Choroid plexus epithelial cell (primary cell): ENCODE measurements at regions not wholly inside any gene's neighbourhood (a gene's known extent, or its start where the extent isn't known, plus 50 kb on each side); places are given as distances from the start of the nearest gene placed in this dataset.

Experiments
- DNase-seq: peaks from one replicate; pipeline ENCODE4 v3.0.0-alpha.2; 2010; ENCODE audit warnings: low read depth
- H3K4me3 ChIP-seq: 2 replicates; pipeline ENCODE4 v1.5.1; 2011; ENCODE audit warnings: low read depth, mild to moderate bottlenecking, control low read depth, low read length, moderate library complexity
- TF ChIP-seq, protein P1 (sequence below): conservative IDR thresholded peaks from 2 replicates; pipeline ENCODE4 v1.5.1; 2011; ENCODE audit warnings: low read depth, mild to moderate bottlenecking, control low read depth, inconsistent platforms, low read length, moderate library complexity

DNA sequence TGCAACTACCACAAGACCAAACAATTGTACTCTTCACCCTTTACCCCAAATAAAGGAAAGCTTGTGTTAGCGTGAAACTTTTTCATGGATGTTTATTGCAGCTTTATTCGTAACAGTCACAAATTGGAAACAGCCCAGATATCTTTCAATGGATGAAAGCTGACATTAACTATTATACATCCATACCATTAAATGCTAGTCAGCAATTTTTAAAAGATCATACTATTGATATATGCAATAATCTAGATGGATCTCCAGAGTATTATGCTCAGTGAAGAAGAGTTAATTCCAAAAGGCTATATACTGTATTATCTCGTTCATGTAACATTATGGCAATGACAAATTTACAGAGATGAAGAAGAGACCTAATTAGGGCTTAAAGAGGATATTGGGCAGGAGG is 1491.2 kb upstream of the CDH8 start:
- H3K4me3 ChIP-seq, result no peak overlapping the region
- no peak for DNase-seq
- TF ChIP-seq, protein P1, sequence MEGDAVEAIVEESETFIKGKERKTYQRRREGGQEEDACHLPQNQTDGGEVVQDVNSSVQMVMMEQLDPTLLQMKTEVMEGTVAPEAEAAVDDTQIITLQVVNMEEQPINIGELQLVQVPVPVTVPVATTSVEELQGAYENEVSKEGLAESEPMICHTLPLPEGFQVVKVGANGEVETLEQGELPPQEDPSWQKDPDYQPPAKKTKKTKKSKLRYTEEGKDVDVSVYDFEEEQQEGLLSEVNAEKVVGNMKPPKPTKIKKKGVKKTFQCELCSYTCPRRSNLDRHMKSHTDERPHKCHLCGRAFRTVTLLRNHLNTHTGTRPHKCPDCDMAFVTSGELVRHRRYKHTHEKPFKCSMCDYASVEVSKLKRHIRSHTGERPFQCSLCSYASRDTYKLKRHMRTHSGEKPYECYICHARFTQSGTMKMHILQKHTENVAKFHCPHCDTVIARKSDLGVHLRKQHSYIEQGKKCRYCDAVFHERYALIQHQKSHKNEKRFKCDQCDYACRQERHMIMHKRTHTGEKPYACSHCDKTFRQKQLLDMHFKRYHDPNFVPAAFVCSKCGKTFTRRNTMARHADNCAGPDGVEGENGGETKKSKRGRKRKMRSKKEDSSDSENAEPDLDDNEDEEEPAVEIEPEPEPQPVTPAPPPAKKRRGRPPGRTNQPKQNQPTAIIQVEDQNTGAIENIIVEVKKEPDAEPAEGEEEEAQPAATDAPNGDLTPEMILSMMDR, result no peak

DNA sequence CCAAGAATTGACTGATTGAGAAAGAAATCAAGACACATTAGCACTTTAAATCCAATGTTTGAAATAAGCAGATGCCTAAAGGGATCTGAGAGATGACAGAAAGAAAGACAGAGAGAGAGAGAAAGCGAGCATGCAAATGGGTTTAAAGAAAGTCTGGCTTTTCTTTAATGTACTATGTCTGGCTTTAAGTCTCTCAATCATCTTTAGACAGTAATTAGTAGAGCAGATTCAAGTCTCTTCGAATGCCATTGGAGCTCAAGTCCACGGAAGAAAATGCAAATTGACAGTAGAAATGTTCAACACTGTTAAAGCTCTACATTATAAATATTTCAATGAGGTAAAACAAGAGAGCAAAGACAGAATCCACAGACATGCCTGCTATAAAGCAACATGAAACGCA is 1480.2 kb upstream of the CDH8 start:
- DNase-seq, result no peak
- H3K4me3 ChIP-seq, result no peak overlapping the region
- TF ChIP-seq, protein P1, result no peak

DNA sequence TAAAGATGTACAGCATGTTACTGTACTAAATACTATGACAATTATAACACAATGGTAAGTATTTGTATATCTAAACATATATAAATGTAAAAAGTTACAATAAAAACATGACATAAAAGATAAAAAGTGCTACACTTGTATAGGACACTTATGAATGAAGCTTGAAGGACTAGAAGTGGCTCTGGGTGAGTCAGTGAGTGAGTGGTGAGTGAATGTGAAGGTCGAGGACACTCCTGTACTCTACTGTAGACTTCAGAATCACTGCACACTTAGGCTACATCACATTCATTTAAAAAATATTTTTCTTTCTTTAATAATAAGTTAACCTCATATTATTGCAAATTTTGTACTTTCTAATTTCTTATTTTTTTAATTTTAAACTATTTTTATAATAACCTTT is 1476.7 kb upstream of the CDH8 start:
- TF ChIP-seq, protein P1, result no peak
- no peak overlapping the region for H3K4me3 ChIP-seq
- DNase-seq, result no peak

DNA sequence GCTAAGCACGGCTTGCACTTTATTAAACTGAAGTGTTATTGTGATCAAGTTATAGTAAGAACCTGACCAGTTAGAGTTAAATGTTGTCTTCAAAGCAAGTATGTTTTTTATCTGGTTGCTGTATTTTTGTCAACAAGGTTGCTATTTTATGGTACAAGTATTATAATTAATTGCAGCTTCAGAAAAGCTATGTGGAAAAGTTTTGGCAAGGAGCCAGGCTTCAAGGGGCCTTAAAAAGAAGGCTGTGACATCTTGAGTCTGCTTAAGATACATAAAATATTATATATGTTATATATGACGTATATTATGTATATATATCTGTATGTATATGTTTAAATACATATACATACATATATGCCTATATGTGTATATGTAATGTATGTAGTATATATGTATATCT is 1461.2 kb upstream of the CDH8 start:
- no peak overlapping the region for H3K4me3 ChIP-seq
- TF ChIP-seq, protein P1, result no peak
- DNase-seq, result no peak

DNA sequence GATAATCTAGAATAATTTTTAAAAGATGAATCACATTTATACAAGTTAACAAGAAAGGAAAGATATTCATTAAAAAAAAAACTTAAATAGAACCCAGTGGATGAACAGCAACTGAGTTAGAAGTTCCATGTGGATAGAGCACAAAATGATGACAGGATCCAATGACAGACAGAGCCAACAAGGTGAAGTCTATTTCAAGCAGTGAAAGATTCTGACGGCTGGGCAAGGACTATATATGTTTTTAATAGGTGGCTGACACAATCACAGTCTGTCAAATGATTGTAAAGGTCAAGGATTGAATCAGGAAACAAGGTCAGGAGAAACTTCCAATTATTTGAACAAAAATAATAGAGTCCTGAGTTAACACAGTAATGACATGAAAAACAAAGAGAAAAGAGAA is 1460.0 kb upstream of the CDH8 start:
- no peak for DNase-seq
- TF ChIP-seq, protein P1, result no peak
- no peak overlapping the region for H3K4me3 ChIP-seq

DNA sequence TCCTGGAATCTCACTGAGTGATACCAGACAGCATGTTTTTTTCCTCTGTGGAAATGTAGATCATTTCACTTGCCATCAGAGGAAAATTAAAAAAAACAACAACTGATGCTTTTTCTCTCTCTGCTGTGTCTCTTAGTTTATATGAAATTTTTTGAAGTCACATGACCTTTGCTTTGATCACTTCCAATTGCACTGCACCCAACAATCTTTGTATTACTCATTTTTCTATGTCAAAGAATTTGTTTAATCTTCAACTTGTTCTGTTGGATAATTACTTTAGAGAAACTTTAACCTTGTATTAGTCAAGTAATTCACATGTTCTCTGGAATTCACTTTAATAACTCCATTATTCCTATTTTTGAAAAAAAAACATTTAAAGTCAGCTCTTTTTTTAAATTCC is 1452.7 kb upstream of the CDH8 start:
- DNase-seq, result no peak
- no peak overlapping the region for H3K4me3 ChIP-seq
- TF ChIP-seq, protein P1, result no peak

DNA sequence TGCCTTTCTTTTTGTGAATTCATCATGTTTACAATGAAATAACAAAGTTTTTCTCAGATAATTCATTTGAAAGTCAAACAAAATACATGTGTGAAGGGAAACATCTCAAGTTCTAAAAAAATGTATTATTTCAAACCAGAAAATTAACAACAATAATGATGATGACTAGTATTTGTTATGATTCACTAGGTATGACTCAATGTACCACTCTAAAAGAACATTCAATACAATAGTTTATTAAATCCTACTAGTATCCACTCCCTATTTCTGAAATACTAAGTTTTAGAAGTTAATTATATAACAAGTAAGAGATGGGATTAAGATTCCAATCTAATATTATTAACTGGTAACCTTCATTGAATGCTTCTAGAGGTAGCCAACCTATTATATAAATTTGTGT is 1444.8 kb upstream of the CDH8 start:
- no peak for DNase-seq
- H3K4me3 ChIP-seq, result no peak overlapping the region
- TF ChIP-seq, protein P1, result no peak
